Lower leg skin (tissue), 3 donors: ENCODE measurements at regions not wholly inside any gene's neighbourhood (a gene's known extent, or its start where the extent isn't known, plus 50 kb on each side); places are given as distances from the start of the nearest gene placed in this dataset.

ENCODE experiments used
- CTCF ChIP-seq, 3 donors: fragments of 450-650 bp; IDR thresholded peaks; one replicate each; pipeline ENCODE4 v1.5.1; 2016; ENCODE audit warnings: antibody characterized with exemption in 3 of 3, mild to moderate bottlenecking in 3 of 3, moderate library complexity in 2 of 3
- POLR2A ChIP-seq, 2 donors: fragments of 450-650 bp; IDR thresholded peaks; one replicate each; pipeline ENCODE4 v1.6.1; 2016 to 2017; ENCODE audit warnings: antibody characterized with exemption in 2 of 2, mild to moderate bottlenecking in 1 of 2, moderate library complexity in 1 of 2

GRCh38 chr13:80630685-80631121 is 289.8 kb upstream of the SPRY2 start:
- TF ChIP-seq CTCF (IDR thresholded peaks at IDR 0.05) (no peak), POLR2A (IDR thresholded peaks at IDR 0.05) (no peak)
